K562 (cell line): ENCODE measurements at regions not wholly inside any gene's neighbourhood (a gene's known extent, or its start where the extent isn't known, plus 50 kb on each side); places are given as distances from the start of the nearest gene placed in this dataset.

Experiments
- ATAC-seq: fragments of 200-7000 bp; cut with Tn5 transposase; 3 replicates; pipeline ENCODE4 v1.9.1; 2020; ENCODE audit warnings: moderate library complexity
- BruUV-seq: library from RNA; stranded (reverse); fragments of 400-500 nt; replicated peaks from 2 replicates; lab custom pipeline; 2021; lab: Mats Ljungman, UMichigan
- CTCF ChIA-PET: fragments of 300-600 bp; formaldehyde crosslinking; extraction: SDS; loops from one replicate; lab custom pipeline; 2021; ENCODE audit warnings: low intra/inter-chr PET ratio; lab: Yijun Ruan, JAX
- POLR2A ChIA-PET: fragments of 300-600, 350-650 bp; sonication (Branson Sonifier 250); formaldehyde crosslinking; extraction: SDS; loops from one replicate; lab custom pipeline; 2021; ENCODE audit warnings: antibody characterized with exemption, inconsistent platforms; lab: Yijun Ruan, JAX
- DNase-seq, 4 experiments: peaks; one replicate each; pipeline versions ENCODE4 v3.0.0 to v3.0.0-alpha.2; 2011 to 2018; ENCODE audit warnings: low spot score in 3 of 4, mixed read lengths in 3 of 4; ENCODE audit errors: extremely low read depth in 1 of 4
- FAIRE-seq: peaks from 2 replicates; lab custom pipeline; 2011; peaks lifted over from hg19 to GRCh38; lab: Jason Lieb, UNC
- H2AFZ ChIP-seq: 2 replicates; pipeline ENCODE4 v1.6.0; 2011; ENCODE audit warnings: low read depth, low read length, control low read depth, inconsistent platforms
- H3K27ac ChIP-seq: fragments of 200-600 bp; 3 replicates; pipeline ENCODE4 v1.8.0; 2011; ENCODE audit warnings: low read depth, mild to moderate bottlenecking, control low read depth, inconsistent platforms, low read length, moderate library complexity, mixed read lengths; ENCODE audit errors: extremely low read depth
- H3K27me3 ChIP-seq, 2 experiments: fragments of 300-600 bp in 1 of 2; 2 replicates in 1 of 2; 3 replicates in 1 of 2; pipeline versions ENCODE4 v1.6.0 to v1.8.0; 2011; ENCODE audit warnings: inconsistent platforms in 2 of 2, low read length in 2 of 2, mild to moderate bottlenecking in 1 of 2, mixed read lengths in 1 of 2, moderate library complexity in 1 of 2; ENCODE audit not compliant: control insufficient read depth in 2 of 2, insufficient read depth in 2 of 2
- H3K36me3 ChIP-seq: fragments of 300-600 bp; 3 replicates; pipeline ENCODE4 v1.8.0; 2011; ENCODE audit warnings: mild to moderate bottlenecking, low read length, inconsistent platforms; ENCODE audit not compliant: control insufficient read depth, insufficient read depth
- H3K4me1 ChIP-seq, 2 experiments: fragments of 200-600 bp in 1 of 2; replicated peaks in 1 of 2; 2 replicates in 1 of 2; 3 replicates in 1 of 2; pipeline versions ENCODE4 v1.5.1 to v1.8.0; 2011; ENCODE audit warnings: inconsistent platforms in 2 of 2, low read length in 2 of 2, mild to moderate bottlenecking in 1 of 2, mixed read lengths in 1 of 2, moderate library complexity in 1 of 2; ENCODE audit not compliant: control insufficient read depth in 2 of 2, insufficient read depth in 2 of 2
- H3K4me2 ChIP-seq: 2 replicates; pipeline ENCODE4 v1.6.1; 2011; ENCODE audit warnings: low read length, control low read depth, inconsistent platforms, mixed read lengths; ENCODE audit not compliant: insufficient read depth
- H3K4me3 ChIP-seq: fragments of 200-600 bp; sonication (generic), shearing (Covaris generic); 2 replicates; pipeline ENCODE4 v1.5.1; 2016; ENCODE audit warnings: control low read depth, inconsistent platforms
- H3K79me2 ChIP-seq: fragments of 200-600 bp; 3 replicates; pipeline ENCODE4 v1.8.0; 2011; ENCODE audit warnings: low read length, inconsistent platforms; ENCODE audit not compliant: control insufficient read depth, insufficient read depth
- H3K9ac ChIP-seq, 2 experiments: 2 replicates each; pipeline versions ENCODE4 v1.6.0 to v1.6.1; 2011; ENCODE audit warnings: low read depth in 2 of 2, low read length in 2 of 2, control low read depth in 1 of 2, inconsistent platforms in 1 of 2, mild to moderate bottlenecking in 1 of 2, mixed read lengths in 1 of 2; ENCODE audit not compliant: insufficient read depth in 1 of 2
- H3K9me1 ChIP-seq: one replicate; pipeline ENCODE4 v1.6.0; 2011; ENCODE audit warnings: inconsistent platforms, mild to moderate bottlenecking, low read length, moderate library complexity; ENCODE audit not compliant: control insufficient read depth, insufficient read depth
- H3K9me3 ChIP-seq: replicated peaks from 2 replicates; pipeline ENCODE4 v1.5.1; 2011; ENCODE audit warnings: low read depth, low read length, inconsistent platforms; ENCODE audit not compliant: control insufficient read depth, insufficient read depth
- H4K20me1 ChIP-seq: replicated peaks from 2 replicates; pipeline ENCODE4 v1.6.1; 2011; ENCODE audit warnings: low read length, inconsistent platforms, mixed read lengths; ENCODE audit not compliant: control insufficient read depth, insufficient read depth
- CAMTA2 ChIP-seq: fragments of 250-450 bp; sonication (Bioruptor Pico); conservative IDR thresholded peaks from 2 replicates; pipeline ENCODE4 v1.5.1; 2022
- EP300 ChIP-seq: IDR thresholded peaks from 2 replicates; pipeline ENCODE4 v1.6.1; 2012; ENCODE audit warnings: low read length, improper control_type of control experiment
- FOS ChIP-seq: IDR thresholded peaks from 3 replicates; pipeline ENCODE4 v1.6.1; 2011; ENCODE audit not compliant: insufficient read length; ENCODE audit errors: extremely low read depth
- KAT7 ChIP-seq: sonication (generic); formaldehyde crosslinking; IDR thresholded peaks from 2 replicates; pipeline ENCODE4 v1.8.0; 2022; ENCODE audit warnings: missing genetic modification reagents, mild to moderate bottlenecking, borderline replicate concordance
- MECOM ChIP-seq: fragments of 250-450 bp; sonication (Bioruptor Pico); IDR thresholded peaks from 2 replicates; pipeline ENCODE4 v1.8.0; 2022; ENCODE audit warnings: inconsistent platforms
- MTF1 ChIP-seq: fragments of 250-450 bp; sonication (Bioruptor Pico); IDR thresholded peaks from 2 replicates; pipeline ENCODE4 v1.9.0; 2021; ENCODE audit warnings: moderate library complexity, mild to moderate bottlenecking, inconsistent platforms, borderline replicate concordance
- MXI1 ChIP-seq: IDR thresholded peaks from 2 replicates; pipeline ENCODE4 v1.6.1; 2011; ENCODE audit warnings: low read depth, mild to moderate bottlenecking, improper control_type of control experiment, low read length
- PHB ChIP-seq: fragments of 250-450 bp; sonication (Bioruptor Pico); IDR thresholded peaks from 2 replicates; pipeline ENCODE4 v1.5.0; 2021
- PHB2 ChIP-seq: fragments of 450-650 bp; IDR thresholded peaks from 2 replicates; pipeline ENCODE4 v1.6.1; 2017; ENCODE audit warnings: low read depth
- PHTF2 ChIP-seq: fragments of 250-450 bp; sonication (Bioruptor Pico); IDR thresholded peaks from 2 replicates; pipeline ENCODE4 v1.5.0; 2021; ENCODE audit warnings: mild to moderate bottlenecking
- RAD21 ChIP-seq, 2 experiments: fragments of 250-450 bp in 1 of 2; fragments of 450-650 bp in 1 of 2; sonication (Bioruptor Pico) in 1 of 2; formaldehyde crosslinking in 1 of 2; IDR thresholded peaks in 1 of 2; conservative IDR thresholded peaks in 1 of 2; 2 replicates each; pipeline versions ENCODE4 v1.4.0 to v1.8.0; 2020 to 2022; ENCODE audit warnings: mild to moderate bottlenecking in 2 of 2, moderate library complexity in 1 of 2
- RBFOX2 ChIP-seq: fragments of 200-400 bp; formaldehyde crosslinking; IDR thresholded peaks from 2 replicates; pipeline ENCODE4 v1.6.1; 2017; ENCODE audit warnings: low read depth, mild to moderate bottlenecking, low read length, moderate library complexity
- SRSF1 ChIP-seq: fragments of 200-400 bp; formaldehyde crosslinking; IDR thresholded peaks from 2 replicates; pipeline ENCODE4 v1.6.1; 2017; ENCODE audit warnings: mild to moderate bottlenecking, low read depth, low read length, moderate library complexity
- STAT5B ChIP-seq: fragments of 250-450 bp; sonication (Bioruptor Pico); IDR thresholded peaks from 2 replicates; pipeline ENCODE4 v1.8.0; 2021; ENCODE audit warnings: mild to moderate bottlenecking, inconsistent platforms
- U2AF2 ChIP-seq: fragments of 200-400 bp; formaldehyde crosslinking; optimal IDR thresholded peaks from 2 replicates; pipeline ENCODE3; 2017; ENCODE audit warnings: low read depth, mild to moderate bottlenecking, low read length
- ZNF134 ChIP-seq: fragments of 250-450 bp; sonication (Bioruptor Pico); conservative IDR thresholded peaks from 2 replicates; pipeline ENCODE4 v1.4.0; 2020
- WGBS: fragments of 100-300 bp; shearing (Covaris generic); methylation state at CpG from one replicate; pipeline ENCODE4 v1.1.6; 2016; ENCODE audit warnings: low coverage, mixed read lengths; ENCODE audit not compliant: insufficient coverage; ENCODE audit errors: missing lambda C conversion rate; 5-methylcytosine and 5-hydroxymethylcytosine counted together
- in situ Hi-C: fragments of 300-500 bp; cut with MboI; formaldehyde crosslinking; loops from 4 replicates; pipeline ENCODE4 v1.15.0; 2018; ENCODE audit warnings: inconsistent platforms, mixed read lengths
- intact Hi-C: fragments of 100-400 bp; cut with micrococcal nuclease; formaldehyde crosslinking; loops from 2 replicates; pipeline ENCODE4 v1.14.2; 2022
- TF ChIP-seq, protein P1 (sequence below): sonication (generic); formaldehyde crosslinking; IDR thresholded peaks from 2 replicates; pipeline ENCODE4 v1.9.0; 2022; ENCODE audit warnings: mild to moderate bottlenecking, missing genetic modification reagents
- TF ChIP-seq, protein P2 (sequence below): fragments of 200-800 bp; sonication (Bioruptor generic); IDR thresholded peaks from 2 replicates; pipeline ENCODE4 v1.6.1; 2017; ENCODE audit warnings: missing genetic modification characterization, missing compliant biosample characterization
- TF ChIP-seq, protein P3 (sequence below), 2 experiments: fragments of 450-650 bp in 1 of 2; sonication (generic) in 1 of 2; formaldehyde crosslinking in 1 of 2; IDR thresholded peaks in 1 of 2; conservative IDR thresholded peaks in 1 of 2; 2 replicates each; pipeline versions ENCODE4 v1.6.1 to v1.8.1; 2016 to 2023; ENCODE audit warnings: mild to moderate bottlenecking in 2 of 2, moderate library complexity in 2 of 2, inconsistent platforms in 1 of 2, missing genetic modification reagents in 1 of 2

DNA sequence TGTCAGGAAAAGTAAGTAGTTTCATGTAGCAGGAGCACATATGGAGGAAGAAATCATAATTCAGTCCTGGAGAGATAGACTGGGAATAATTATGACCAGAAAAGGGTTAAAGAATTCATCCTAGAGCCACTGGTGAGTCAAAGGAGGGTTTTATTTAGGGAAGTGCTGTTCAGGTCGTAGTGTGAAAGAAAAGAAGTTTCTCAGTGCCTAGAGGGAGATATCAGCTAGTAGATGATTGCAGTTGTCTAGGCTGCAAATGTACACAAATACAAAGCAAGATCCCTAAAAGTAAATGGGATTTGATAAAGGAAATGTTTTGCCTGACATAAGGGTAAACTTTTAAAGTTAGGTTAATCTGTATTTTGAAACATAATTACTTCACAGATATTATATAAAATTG is 403.2 kb downstream of the ACTRT1 start:
- no peak for FAIRE-seq
- TF ChIP-seq RBFOX2 (no peak), STAT5B (CRISPR knock-in tag) (no peak), SRSF1 (no peak), ZNF134 (CRISPR knock-in tag) (no peak), PHB (no peak), PHTF2 (CRISPR knock-in tag) (no peak), FOS (no peak), RAD21 (CRISPR knock-in tag; conservative IDR thresholded peaks at IDR 0.05 in 1 of 2, IDR thresholded peaks at IDR 0.05 in 1 of 2) (no peak), MECOM (CRISPR knock-in tag) (no peak), PHB2 (no peak), CAMTA2 (CRISPR knock-in tag) (no peak), KAT7 (CRISPR knock-in tag) (no peak), EP300 (no peak), MTF1 (CRISPR knock-in tag) (no peak), MXI1 (no peak), U2AF2 (no peak)
- TF ChIP-seq, protein P1, sequence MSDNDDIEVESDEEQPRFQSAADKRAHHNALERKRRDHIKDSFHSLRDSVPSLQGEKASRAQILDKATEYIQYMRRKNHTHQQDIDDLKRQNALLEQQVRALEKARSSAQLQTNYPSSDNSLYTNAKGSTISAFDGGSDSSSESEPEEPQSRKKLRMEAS (CRISPR knock-in tag): no peak
- TF ChIP-seq, protein P2, sequence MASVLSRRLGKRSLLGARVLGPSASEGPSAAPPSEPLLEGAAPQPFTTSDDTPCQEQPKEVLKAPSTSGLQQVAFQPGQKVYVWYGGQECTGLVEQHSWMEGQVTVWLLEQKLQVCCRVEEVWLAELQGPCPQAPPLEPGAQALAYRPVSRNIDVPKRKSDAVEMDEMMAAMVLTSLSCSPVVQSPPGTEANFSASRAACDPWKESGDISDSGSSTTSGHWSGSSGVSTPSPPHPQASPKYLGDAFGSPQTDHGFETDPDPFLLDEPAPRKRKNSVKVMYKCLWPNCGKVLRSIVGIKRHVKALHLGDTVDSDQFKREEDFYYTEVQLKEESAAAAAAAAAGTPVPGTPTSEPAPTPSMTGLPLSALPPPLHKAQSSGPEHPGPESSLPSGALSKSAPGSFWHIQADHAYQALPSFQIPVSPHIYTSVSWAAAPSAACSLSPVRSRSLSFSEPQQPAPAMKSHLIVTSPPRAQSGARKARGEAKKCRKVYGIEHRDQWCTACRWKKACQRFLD (CRISPR knock-in tag): no peak
- TF ChIP-seq, protein P3, sequence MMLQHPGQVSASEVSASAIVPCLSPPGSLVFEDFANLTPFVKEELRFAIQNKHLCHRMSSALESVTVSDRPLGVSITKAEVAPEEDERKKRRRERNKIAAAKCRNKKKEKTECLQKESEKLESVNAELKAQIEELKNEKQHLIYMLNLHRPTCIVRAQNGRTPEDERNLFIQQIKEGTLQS (IDR thresholded peaks at IDR 0.05): no peak
- TF ChIP-seq, protein P3 (CRISPR knock-in tag; conservative IDR thresholded peaks at IDR 0.05): no peak
- in situ Hi-C loops: no loop called here
- Histone ChIP-seq H4K20me1 (no peaks in the 10 kb centered on the region), H3K27me3 (no peaks in the 10 kb centered on the region), H3K9me3 (no peaks in the 10 kb centered on the region), H3K79me2 (no peaks in the 10 kb centered on the region), H3K9ac (no peak overlapping the region), H3K4me3 (no peak overlapping the region), H3K36me3 (no peaks in the 10 kb centered on the region), H3K9me1 (no peaks in the 10 kb centered on the region), H3K27ac (no peak overlapping the region), H3K4me2 (no peak overlapping the region), H3K4me1 (no peaks in the 10 kb centered on the region), H2AFZ (no peak overlapping the region)
- CTCF ChIA-PET: no interaction called here
- intact Hi-C loops: no loop called here
- no peak for DNase-seq
- 0% methylated on average over 1 of the region's 1 CpG for WGBS
- POLR2A ChIA-PET: no interaction called here
- BruUV-seq: no TSS peak
- no peak for ATAC-seq
